GM21619 (cell line): ENCODE measurements at regions not wholly inside any gene's neighbourhood (a gene's known extent, or its start where the extent isn't known, plus 50 kb on each side); places are given as distances from the start of the nearest gene placed in this dataset.

Experiments used
- ATAC-seq: cut with Tn5 transposase; IDR thresholded peaks from one replicate; pipeline ENCODE4 v1.9.1; 2021; ENCODE audit not compliant: unreplicated experiment

DNA sequence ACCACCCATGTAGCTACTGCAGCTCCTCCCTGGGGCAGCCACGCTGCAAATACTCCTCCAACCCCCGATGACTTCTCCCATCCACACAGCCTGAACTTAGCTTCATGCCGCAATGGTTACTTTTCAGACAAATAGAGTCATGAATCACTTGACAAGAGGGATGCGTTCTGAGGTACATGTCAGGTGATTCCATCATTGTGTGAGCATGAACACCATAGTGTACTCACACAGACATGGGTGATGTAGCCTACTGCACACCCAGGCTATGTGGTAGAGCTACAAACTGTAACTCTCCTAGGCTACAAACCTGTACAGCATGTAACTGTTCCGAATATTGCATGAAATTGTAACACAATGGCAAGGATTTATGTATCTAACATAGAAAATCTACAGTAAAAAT is 298.5 kb upstream of the SLC35B3 start:
- no peak for ATAC-seq

DNA sequence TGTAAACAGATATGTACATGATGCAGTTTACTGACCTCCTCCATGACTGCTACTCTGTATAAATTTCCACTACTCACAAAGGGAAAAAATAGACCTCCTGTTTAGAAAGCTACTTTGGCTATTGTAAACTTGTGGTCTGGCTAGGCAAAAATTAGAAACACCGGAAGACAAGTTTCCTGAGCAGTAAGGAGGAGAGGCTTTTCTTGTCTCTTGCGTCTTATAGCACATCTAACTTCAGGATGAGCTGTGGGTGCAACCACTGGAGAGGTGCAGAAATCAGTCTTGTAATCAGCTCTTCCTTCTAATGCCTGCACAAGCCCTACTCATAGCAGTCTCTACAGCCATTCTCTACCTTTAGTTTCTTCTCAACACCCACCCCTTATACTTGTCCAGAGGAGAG is 296.5 kb upstream of the SLC35B3 start:
- ATAC-seq = no peak

DNA sequence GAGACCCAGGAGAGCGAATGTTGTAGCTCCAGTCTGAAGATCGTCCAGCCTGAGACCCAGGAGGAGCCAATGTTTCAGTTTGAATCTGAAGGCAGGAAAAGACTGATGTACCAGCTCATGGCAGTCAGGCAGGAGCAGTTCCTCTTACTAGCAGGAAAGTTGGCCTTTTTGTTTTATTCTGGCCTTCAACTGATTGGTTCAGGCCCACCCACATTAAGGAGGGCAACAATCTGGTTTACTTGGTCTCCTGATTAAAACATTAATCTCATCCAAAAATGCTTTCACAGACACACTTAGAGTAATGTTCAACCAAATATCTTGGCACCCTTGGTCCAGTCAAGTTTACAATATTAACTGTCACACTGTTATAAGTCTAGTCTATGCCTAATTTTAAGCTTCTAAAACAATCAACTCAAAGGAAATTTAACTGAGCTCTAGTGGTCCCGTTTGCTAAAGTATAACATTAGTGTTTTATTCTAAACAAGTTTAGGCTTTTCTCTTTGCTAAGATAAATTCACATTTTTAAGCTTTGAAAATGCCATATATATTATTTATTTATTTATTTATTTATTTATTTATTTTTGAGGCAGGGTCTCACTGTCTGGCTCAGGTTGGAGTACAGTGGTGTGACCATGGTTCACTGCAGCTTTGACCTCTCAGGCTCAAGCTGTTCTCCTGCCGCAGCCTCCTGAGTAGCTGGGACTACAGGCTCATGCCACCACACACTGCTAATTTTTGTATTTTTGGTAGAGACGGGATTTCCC is 275.5 kb upstream of the SLC35B3 start:
- ATAC-seq = no peak

DNA sequence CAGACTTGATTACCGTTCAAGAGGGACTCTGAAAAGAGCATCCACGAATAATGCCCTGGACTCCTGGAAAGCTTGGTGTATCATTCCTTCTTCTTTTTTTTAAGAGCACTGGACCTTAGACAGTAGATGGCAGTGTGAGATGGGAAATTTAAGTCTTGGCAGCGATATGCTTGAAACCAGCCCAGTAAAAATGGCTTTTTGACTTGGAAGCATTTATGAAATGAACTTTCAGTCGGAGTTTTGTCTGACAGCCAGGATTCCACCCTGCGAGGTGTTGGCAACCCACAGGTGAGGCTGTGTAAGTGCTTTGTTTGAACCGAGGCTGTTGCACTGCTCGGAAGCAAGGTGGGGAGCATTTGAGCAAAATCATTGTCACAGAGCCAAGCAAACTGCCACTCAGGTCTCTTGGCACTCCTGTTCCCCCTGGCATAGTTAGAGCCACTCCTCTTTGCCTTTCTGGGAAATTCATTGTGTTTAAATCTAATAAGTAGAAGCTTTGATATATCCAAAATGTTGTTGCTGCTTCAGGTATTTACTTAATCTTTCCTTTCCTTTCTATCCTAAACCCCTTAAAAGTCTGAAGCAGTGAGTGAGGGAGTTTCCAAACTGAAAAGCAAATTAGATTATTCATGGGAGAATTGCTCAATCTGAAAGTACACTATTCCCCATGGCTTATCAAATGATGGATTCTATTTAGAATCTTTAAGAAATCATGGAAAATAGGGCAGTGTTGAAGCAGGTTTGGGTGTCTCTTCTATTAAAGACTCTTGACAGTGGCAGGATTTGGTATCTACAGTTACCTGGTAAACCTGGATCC is 272.8 kb upstream of the SLC35B3 start:
- no peak for ATAC-seq

DNA sequence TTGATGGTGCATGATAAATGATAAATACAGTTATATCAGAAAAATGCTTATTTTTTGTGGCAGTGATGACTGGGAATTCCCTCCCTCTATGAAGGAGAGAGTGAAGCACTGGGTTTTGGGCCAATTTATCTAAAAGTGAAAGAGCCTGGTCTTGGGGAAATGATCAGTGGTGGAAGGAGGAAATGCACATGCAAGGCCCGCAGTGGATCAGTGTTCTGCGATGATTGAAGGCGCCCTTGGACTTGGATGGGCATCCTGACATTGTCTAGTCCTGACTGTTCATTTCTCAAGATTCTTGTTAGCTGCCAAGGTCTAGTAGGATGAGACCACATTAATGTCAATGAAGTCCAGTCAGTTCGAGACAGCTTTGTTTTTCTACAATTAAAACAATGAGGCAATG is 272.0 kb upstream of the SLC35B3 start:
- ATAC-seq = no peak

DNA sequence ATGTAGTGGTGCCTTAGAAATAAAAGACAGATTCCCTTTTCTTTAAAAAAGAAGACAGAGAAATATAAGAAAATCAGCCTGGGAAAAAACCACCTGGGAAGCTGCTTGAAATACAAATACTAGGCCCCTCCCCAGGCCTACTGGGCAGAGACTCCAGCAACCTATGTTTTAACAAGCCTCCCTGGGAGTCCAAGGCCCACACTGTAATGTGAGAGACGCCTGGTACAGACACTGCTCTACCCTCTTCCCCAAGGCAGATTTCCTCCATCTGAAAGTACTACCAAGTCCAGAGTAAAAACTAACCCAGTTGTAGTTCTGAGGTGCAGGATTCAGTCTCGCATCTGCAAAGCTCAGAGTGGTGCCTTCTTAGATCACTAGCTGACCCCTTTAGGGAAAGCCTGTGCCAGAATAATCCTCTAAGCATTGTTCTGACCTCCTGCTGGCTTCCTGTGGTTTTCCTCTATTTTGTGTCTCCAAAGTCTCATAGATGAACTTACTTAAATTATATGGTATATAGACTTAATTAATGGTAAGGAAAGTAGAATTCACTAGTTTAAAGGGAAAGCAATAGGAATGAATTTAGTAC is 270.2 kb upstream of the SLC35B3 start:
- ATAC-seq = no peak

DNA sequence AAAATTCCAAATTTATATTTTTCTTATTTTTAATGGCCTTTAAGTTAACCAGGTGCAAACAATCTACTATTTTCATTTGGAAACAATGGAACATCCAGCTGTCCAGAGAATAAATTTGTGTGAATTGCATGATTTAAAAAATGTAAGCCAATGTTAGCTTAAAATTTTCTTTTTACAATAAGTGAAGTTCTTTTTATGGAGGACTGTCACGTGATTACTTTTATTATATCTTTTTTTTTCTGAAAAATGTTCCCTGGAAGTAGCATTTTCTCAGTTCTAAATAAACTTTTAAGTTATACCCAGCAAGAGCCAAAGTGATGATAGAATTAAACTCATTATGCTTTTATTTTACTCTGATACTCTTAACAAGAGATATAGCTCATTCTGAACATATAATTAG is 267.7 kb upstream of the SLC35B3 start:
- ATAC-seq = no peak

DNA sequence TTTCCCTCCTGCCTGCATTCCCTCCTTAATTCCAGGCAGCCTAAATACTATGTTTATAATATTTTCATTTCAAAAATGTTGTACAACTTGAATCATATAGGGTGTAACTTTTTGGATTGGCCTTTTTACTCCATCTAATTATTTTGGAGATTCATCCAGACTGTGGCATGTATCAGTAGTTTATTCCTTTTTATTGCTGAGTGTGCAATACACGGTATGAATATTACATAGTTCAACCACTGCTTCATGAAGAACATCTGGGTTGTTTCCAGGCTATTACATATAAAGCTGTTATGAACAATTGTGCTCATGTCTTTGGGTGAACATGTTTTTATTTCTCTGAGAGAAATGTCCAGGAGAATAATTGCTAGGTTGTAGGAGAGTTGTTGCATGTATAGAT is 253.5 kb upstream of the SLC35B3 start:
- ATAC-seq = no peak

DNA sequence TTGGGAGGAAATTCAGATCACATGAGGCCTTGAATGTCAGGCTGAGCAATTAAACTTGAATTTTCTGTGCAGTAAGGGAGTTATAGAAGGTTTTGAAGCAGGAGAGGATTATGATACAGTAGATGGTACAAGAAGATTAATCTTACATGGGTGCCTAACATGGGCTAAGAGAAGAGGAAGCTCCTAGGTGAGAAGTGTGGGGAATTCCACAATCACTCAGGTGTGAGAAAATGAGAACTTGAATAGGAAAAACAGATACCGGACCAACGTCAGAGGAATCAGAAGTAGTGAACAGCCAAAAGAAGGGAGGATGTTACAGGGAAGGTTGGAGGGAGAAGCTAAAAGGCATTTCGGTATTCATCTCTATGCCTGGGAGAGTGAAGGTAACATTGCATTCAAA is 250.7 kb upstream of the SLC35B3 start:
- ATAC-seq = no peak

DNA sequence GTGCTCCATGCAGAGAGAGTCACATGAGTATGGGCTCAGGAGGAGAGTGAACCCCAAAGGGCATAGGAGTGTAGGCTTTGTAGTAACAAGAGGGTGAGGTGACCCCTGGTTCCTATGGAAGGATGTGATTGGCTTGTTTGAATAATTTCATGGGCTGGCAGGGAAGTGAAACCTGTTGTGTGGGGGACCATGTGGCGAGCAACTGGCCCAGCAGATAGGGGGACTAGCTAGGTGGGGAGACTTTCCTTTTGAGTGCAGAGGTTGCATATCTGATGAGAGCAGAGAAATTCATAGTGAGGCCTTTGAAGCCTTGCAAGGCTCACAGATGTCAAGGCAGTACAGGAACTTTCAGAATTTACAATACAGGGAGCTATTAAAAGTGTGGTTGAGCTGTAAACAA is 247.9 kb upstream of the SLC35B3 start:
- ATAC-seq = no peak

DNA sequence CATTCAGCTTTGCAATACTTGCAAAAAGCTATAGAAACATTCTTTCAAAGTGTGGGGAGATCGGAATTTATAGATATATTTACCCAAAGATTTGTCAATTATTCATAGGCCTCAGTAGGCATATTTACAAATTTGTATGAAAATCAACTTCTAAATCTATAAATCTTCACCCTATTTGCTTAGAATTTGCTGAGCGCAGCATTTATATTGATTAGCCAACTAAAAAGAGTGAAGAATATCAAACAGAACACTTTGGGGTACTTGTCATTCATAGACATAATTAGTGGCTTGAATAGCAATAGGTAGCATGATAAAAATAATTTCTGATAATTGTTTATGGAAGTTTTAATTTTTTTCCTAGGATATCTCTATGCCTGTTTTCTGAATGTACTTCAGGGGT is 244.5 kb upstream of the SLC35B3 start:
- ATAC-seq = no peak

DNA sequence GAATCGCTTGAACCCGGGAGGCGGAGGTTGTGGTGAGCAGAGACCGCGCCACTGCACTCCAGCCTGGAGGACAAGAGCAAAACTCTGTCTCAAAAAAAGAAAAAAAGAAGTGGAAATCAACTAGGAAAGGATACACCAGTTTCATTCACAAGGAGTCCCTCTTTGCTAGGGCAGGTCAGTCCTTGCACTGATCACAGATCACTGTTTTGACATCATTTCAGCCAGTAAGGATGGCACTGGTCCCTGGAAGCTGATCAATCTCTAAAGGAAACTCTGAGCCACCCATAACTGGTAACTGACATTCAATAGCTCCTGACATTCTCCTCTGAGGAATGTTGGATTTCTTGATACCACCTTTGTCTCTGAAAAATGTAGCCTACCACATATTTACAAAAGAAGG is 243.1 kb upstream of the SLC35B3 start:
- no peak for ATAC-seq

DNA sequence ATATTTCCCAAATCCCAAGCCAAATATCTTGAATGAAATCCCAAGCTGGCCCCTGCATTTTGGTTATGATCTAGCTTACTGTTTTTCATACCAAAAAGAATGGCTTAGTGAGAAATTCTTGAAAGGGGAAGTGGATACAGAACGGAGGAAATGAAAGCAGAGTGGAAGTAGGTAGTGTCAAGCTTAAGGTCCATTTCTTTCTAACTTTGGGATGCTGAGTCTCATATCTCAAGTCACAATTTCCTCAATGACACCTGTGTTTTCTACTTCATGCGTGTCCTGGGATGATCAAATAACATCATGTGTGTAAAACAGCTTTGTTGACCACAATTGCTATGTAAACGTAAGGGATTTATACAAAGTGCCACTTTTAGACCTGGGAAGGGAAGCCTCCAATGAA is 238.8 kb upstream of the SLC35B3 start:
- no peak for ATAC-seq

DNA sequence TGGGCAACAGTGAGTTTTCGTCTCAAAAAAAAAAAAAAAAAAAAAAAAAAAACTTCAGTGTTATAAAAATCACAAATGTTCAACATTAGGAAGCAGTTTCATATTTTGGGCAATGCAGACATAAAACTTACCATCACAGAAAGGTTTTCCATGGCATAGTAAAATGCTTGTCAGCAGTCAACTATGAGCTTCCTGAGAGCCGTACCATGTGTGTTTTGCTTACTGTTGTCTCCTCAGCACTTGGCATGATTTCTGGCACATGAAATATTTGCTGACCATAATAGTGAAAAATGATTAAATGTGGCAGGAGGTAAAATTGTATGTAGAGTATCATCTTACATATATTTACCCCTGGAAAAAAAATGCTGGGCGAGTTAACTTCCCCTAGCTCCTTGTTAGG is 237.5 kb upstream of the SLC35B3 start:
- ATAC-seq = no peak

DNA sequence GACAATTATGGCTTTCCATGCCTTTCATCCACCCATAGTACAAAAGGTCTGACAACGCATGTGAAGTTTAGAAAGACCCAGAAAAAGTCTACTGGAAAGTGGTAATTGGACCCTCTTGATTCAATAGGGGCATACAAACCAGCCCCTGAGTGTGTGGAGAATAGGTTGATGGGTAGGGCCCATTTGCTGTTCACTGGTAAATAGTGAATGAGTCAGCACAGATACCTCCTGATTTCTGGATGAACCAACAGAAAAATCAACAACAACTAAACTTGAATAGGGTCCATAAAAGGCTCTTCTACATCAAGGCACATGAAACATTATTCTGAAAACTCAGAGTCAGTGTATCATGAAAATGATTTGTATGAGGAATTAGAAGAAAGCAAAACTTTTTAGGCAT is 235.4 kb upstream of the SLC35B3 start:
- no peak for ATAC-seq

DNA sequence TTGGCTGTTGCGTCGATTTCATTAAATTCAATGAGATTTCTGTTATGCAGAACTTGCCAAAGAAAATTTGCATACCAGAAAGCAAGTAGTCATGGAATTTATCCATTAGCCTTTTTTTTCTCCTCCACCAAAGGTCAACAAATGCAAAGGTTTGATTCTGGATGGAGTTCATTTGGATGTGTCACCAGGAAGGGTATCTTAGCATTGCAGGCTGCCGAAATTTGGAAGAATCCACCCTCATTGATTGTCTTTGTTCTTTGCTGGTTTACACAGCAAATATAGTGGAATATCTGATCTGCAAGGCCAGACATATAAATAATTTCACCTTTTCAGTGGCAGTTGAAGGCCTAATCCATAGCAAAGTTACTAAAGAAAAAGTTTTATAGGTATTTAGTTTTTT is 229.4 kb upstream of the SLC35B3 start:
- ATAC-seq = no peak

DNA sequence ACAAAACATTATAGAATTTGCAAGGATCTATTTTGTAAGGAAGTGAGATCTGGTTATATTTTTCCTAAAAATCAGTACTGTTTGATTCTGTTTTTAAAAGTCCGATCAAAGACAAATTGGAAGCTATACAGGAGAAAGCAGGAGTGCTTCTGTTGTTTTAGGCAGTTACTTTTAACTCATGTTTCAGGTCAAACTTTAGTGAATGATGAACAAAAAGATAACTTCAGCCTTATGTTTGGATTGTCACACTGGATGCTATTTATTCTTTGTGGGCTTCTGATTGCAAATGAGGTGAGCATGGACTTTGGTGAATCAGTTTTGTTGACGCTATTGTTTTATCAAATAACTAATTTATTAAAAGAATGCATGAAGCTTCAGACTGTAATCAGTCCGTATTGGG is 228.7 kb upstream of the SLC35B3 start:
- no peak for ATAC-seq

DNA sequence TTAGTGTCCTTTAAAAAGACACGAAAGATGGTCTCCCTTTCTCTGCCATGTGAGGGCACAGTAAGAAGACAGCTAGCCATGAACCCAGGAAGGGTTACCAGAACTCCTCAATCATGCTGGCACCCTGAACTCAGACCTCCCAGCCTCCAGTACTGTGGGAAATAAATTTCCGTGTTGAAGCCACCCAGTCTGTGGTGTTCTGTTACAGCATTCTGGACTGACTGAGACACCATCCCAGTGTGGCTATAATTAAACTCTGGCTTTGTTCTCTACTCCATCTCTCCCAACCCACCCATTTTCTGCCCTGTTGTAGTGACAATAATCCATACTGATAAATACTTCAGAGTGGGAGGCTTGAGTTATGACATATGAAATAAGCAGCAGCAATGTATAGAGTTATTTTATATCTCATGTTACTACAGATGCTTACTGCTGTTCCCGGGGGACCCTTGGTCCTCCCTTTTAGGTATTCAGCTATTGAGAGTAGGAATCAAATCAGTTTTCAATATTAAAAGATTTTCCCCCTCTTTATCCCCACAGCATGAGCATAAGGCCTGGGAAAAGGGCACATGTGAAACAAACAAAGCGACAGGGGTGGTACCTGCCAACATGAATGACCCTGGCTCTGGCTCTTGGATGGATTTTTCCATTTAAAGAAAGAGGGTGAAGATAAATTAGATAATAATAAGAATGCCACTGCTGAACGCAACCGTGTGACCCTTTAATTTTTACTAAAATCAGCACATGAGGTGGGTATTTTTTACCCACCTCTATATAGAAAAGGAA is 224.3 kb upstream of the SLC35B3 start:
- no peak for ATAC-seq

DNA sequence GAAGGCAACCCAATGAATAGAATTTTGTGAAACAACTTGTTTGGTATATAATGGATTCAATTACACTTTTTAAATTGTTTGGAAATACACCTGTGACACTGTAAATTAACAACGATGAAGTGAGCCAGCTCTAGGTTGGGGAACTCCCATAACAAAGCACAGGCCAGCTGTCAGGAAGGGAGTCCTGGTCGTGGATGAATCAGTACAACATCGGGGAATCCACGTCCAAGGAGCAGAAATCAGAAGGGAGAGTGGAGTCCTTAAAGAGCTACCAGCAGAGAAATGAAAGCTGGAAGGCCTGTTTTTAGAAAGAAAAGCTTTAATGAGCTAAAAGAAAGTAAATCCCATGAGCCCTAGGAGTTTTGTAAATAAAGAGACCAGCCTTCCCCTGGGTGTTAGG is 223.1 kb upstream of the SLC35B3 start:
- ATAC-seq = no peak

DNA sequence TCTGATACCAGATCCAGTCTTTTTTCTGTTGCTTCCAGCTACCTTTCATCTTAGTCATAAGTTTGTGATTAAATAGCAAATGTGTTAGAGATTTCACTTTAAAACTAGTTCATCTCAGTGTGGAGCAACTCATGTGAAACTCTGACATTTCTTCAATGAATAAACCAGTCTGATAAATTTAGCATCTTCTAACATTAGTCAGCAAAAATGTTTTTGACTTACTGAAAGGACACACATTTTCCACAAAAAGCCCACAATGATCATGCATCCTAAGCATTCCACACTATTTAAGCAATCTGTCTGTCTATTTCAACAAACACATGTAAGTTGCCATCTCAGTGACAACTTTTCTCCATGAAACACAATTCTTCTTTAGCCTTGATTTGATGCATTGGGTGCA is 222.2 kb upstream of the SLC35B3 start:
- no peak for ATAC-seq

DNA sequence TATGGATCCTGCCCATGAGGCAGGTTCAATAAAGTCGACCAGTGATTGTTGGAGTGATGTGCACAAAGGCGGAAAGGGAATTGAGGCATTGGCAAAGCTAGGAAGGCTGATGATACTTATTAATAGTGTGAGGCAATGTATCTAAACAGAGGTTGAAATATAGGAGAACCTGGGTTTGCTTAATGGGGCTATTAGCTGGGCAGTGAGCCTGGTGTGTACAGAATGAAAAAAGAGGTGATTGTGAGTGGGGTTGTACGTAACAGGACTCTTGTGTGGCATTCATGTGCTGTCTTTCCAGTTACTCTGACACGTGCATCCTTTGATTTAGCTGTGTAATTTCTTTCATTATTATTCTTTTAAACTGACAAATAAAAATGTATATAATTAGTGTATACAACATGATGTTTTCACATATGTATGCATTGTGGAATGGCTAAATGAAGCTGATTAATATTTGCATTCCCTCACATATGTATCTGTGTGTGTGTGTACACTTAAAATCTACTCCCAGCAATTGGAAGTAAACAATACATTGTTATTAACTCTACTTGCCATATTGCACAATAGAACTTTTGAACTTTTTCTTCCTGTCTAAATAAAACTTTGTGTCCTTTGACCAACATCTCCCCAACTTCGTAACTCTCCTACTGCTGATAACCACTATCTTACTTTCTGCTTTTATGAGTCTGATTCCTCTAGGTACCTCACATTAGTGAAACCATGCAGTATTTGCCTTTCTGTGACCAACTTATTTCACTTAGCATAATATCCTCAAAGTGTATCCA is 220.5 kb upstream of the SLC35B3 start:
- no peak for ATAC-seq
